SH-SY5Y (cell line): ENCODE measurements at regions not wholly inside any gene's neighbourhood (a gene's known extent, or its start where the extent isn't known, plus 50 kb on each side); places are given as distances from the start of the nearest gene placed in this dataset.

ENCODE experiments used
- GATA2 ChIP-seq: IDR thresholded peaks from 2 replicates; pipeline ENCODE4 v1.6.1; 2011; ENCODE audit warnings: mild to moderate bottlenecking, low read depth, low read length
- GATA3 ChIP-seq: IDR thresholded peaks from 2 replicates; pipeline ENCODE4 v1.6.1; 2011; ENCODE audit warnings: low read depth, mild to moderate bottlenecking, low read length, moderate library complexity

- TF ChIP-seq GATA2 (no peak), GATA3 (no peak)
These were observed 724.0 kb downstream of the GALC start for GRCh38 chr14:87268997-87269396.
